Astrocyte (in vitro differentiated cells and primary cell): ENCODE measurements at regions not wholly inside any gene's neighbourhood (a gene's known extent, or its start where the extent isn't known, plus 50 kb on each side); places are given as distances from the start of the nearest gene placed in this dataset.

Experiments
- DNase-seq: peaks from one replicate; pipeline ENCODE4 v3.0.0-alpha.2; 2010; ENCODE audit warnings: low read depth
- FAIRE-seq: peaks from 2 replicates; lab custom pipeline; 2011; peaks lifted over from hg19 to GRCh38; lab: Jason Lieb, UNC
- H2AFZ ChIP-seq: 2 replicates; pipeline ENCODE4 v1.6.0; 2012; ENCODE audit warnings: low read depth, low read length, inconsistent platforms
- H3K27ac ChIP-seq: 2 replicates; pipeline ENCODE4 v1.5.1; 2011; ENCODE audit warnings: low read depth, low read length, inconsistent platforms
- H3K27me3 ChIP-seq: 2 replicates; pipeline ENCODE4 v1.6.0; 2011; ENCODE audit warnings: low read length, inconsistent platforms; ENCODE audit not compliant: insufficient read depth
- H3K36me3 ChIP-seq: 2 replicates; pipeline ENCODE4 v1.5.1; 2011; ENCODE audit warnings: low read length, inconsistent platforms; ENCODE audit not compliant: insufficient read depth
- H3K4me1 ChIP-seq: 2 replicates; pipeline ENCODE4 v1.5.1; 2011; ENCODE audit warnings: low read length, inconsistent platforms; ENCODE audit not compliant: insufficient read depth
- H3K4me2 ChIP-seq: 2 replicates; pipeline ENCODE4 v1.6.0; 2012; ENCODE audit warnings: low read length, inconsistent platforms
- H3K4me3 ChIP-seq: 2 replicates; pipeline ENCODE4 v1.5.1; 2011; ENCODE audit warnings: low read depth, mild to moderate bottlenecking, low read length, inconsistent platforms; ENCODE audit not compliant: insufficient read depth
- H3K79me2 ChIP-seq: 2 replicates; pipeline ENCODE4 v1.6.0; 2012; ENCODE audit warnings: mild to moderate bottlenecking, low read length, inconsistent platforms; ENCODE audit not compliant: insufficient read depth
- H3K9ac ChIP-seq: 2 replicates; pipeline ENCODE4 v1.6.0; 2012; ENCODE audit warnings: mild to moderate bottlenecking, low read length, inconsistent platforms
- H3K9me3 ChIP-seq: 2 replicates; pipeline ENCODE4 v1.5.1; 2012; ENCODE audit warnings: low read depth, mild to moderate bottlenecking, low read length, inconsistent platforms; ENCODE audit not compliant: insufficient read depth
- H4K20me1 ChIP-seq: 2 replicates; pipeline ENCODE4 v1.6.0; 2012; ENCODE audit warnings: low read length, inconsistent platforms; ENCODE audit not compliant: insufficient read depth
- H3K27ac Mint-ChIP-seq: one replicate; pipeline ENCODE4 v1.8.0; 2021; ENCODE audit warnings: mild to moderate bottlenecking, mixed read lengths; ENCODE audit not compliant: unreplicated experiment
- H3K27me3 Mint-ChIP-seq: one replicate; pipeline ENCODE4 v1.8.0; 2021; ENCODE audit warnings: low read depth, mixed read lengths; ENCODE audit not compliant: unreplicated experiment
- H3K36me3 Mint-ChIP-seq: one replicate; pipeline ENCODE4 v1.8.0; 2021; ENCODE audit warnings: low read depth, mixed read lengths; ENCODE audit not compliant: unreplicated experiment
- H3K4me1 Mint-ChIP-seq: one replicate; pipeline ENCODE4 v1.8.0; 2021; ENCODE audit warnings: low read depth, mixed read lengths; ENCODE audit not compliant: unreplicated experiment
- H3K4me3 Mint-ChIP-seq: one replicate; pipeline ENCODE4 v1.8.0; 2021; ENCODE audit warnings: mild to moderate bottlenecking, moderate library complexity, mixed read lengths; ENCODE audit not compliant: unreplicated experiment
- H3K9me3 Mint-ChIP-seq: one replicate; pipeline ENCODE4 v1.8.0; 2021; ENCODE audit warnings: mild to moderate bottlenecking, mixed read lengths; ENCODE audit not compliant: unreplicated experiment
- CTCF ChIP-seq: IDR thresholded peaks from 2 replicates; pipeline ENCODE4 v1.5.1; 2011; ENCODE audit warnings: low read depth, mild to moderate bottlenecking, inconsistent platforms, low read length, moderate library complexity; ENCODE audit not compliant: insufficient read depth
- EZH2 ChIP-seq: IDR thresholded peaks from 2 replicates; pipeline ENCODE4 v1.6.1; 2012; ENCODE audit warnings: mild to moderate bottlenecking, low read length, inconsistent platforms; ENCODE audit not compliant: insufficient read depth

DNA sequence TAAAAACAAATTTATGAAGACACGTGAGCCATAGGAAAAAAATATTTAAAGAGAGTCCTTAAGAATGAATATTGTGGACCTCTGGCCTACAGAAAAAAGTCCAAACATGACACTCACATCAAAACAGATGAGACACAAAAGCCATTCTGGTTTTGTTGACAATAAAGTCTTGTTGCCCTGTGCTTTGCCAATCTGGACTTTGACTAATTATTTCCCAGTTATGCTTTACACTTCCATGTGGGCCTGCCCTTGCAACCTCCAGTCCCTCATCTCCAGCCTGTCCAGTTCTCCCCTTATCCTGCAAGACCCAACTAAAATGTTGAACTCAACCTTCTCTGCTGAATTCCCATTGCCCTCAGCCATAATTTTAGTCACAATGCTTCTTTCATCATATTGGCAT, 184.5 kb upstream of the SERP2 start:
- Histone ChIP-seq H3K4me3 (no peak overlapping the region), H3K36me3 (no peaks in the 10 kb centered on the region), H4K20me1 (no peaks in the 10 kb centered on the region), H2AFZ (no peak overlapping the region), H3K9me3 (no peaks in the 10 kb centered on the region), H3K27me3 (no peaks in the 10 kb centered on the region), H3K4me2 (no peak overlapping the region), H3K79me2 (no peaks in the 10 kb centered on the region), H3K27ac (no peak overlapping the region), H3K9ac (no peak overlapping the region), H3K4me1 (peaks cover 9% of the 10 kb centered on the region)
- Mint-ChIP-seq H3K4me1 (peaks cover 13% of the 10 kb centered on the region), H3K4me3 (no peak overlapping the region), H3K27ac (no peak overlapping the region), H3K9me3 (peaks cover 9% of the 10 kb centered on the region), H3K36me3 (no peaks in the 10 kb centered on the region), H3K27me3 (no peaks in the 10 kb centered on the region)
- no peak for FAIRE-seq
- no peak for TF ChIP-seq CTCF
- no peak for TF ChIP-seq EZH2
- no peak for DNase-seq

DNA sequence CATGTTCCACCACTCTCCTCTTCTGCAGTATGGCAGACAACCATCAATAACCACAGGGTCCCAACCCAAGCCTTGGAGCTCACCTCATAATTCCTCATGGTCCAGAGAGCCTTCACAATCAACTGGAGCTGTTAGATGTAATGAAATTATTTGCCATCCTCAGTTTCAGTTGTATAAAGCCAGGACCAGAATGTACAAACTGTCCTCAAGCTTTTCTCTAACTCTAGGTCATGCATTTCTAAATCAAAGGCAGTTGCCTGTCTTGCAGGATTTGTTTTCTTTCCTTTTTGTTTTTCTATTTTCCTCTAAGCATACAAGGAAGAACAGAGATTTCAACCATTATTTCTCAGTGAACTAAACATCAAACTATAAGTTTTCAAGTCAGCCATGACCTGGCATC, 182.5 kb upstream of the SERP2 start:
- no peak overlapping the region for H3K4me3 Mint-ChIP-seq
- Histone ChIP-seq H3K36me3 (no peaks in the 10 kb centered on the region), H3K9ac (no peak overlapping the region), H3K79me2 (no peaks in the 10 kb centered on the region), H3K27ac (no peak overlapping the region), H4K20me1 (no peaks in the 10 kb centered on the region), H2AFZ (peak overlapping the region; percentile 55), H3K4me1 (peaks cover 9% of the 10 kb centered on the region), H3K9me3 (no peaks in the 10 kb centered on the region), H3K27me3 (no peaks in the 10 kb centered on the region), H3K4me3 (no peak overlapping the region), H3K4me2 (peak overlapping the region; percentile 27)
- no peak for TF ChIP-seq CTCF
- no peak for TF ChIP-seq EZH2
- H3K27ac Mint-ChIP-seq: no peak overlapping the region
- peaks cover 13% of the 10 kb centered on the region for H3K4me1 Mint-ChIP-seq
- DNase-seq (no peak), FAIRE-seq (no peak)
- H3K36me3 Mint-ChIP-seq: no peaks in the 10 kb centered on the region
- H3K9me3 Mint-ChIP-seq: peaks cover under 1% of the 10 kb centered on the region
- H3K27me3 Mint-ChIP-seq: peaks cover 2% of the 10 kb centered on the region

DNA sequence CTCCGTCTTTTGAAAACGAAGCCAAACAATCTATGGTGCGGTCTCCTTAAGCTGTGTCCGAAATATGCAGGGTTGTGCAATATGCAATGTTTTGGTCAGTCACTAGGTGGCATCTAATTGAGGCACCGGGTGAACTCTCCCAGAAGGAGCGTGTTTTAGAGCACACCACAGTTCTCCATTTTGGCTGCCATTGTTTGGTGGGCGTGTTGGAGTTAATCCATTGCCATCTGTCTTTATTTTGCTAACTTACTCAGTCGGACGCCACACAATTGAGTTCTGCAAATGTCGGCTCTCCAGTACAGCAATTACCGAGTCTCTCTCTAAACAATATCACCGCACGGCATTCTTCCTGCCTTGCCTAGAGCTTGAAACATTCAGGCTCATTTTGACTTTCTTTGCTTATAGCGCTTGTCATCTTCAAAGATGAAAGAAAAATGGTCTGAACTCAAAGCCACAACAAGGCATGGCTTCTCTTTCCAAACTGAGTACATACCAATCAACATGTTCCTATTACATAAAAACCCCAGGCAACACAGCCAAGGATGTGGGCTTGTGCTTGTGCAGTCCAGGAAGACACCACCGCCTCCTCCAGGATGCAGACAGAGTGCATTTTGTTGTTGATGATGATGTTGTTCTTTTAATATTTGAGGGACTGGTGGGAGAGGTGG, 182.0 kb upstream of the SERP2 start:
- H3K27me3 ChIP-seq: no peaks in the 10 kb centered on the region
- Mint-ChIP-seq H3K27me3 (peaks cover 4% of the 10 kb centered on the region), H3K4me3 (no peak overlapping the region), H3K9me3 (no peaks in the 10 kb centered on the region), H3K27ac (no peak overlapping the region), H3K4me1 (peaks cover 13% of the 10 kb centered on the region), H3K36me3 (no peaks in the 10 kb centered on the region)
- H3K9me3 ChIP-seq: no peaks in the 10 kb centered on the region
- H4K20me1 ChIP-seq: no peaks in the 10 kb centered on the region
- FAIRE-seq (peak; percentile 86), DNase-seq (peak; percentile 61)
- no peak overlapping the region for H3K4me3 ChIP-seq
- peak overlapping the region; percentile 55 for H2AFZ ChIP-seq
- TF ChIP-seq CTCF: peak; percentile 61
- TF ChIP-seq EZH2: no peak
- peaks cover 9% of the 10 kb centered on the region for H3K4me1 ChIP-seq
- H3K9ac ChIP-seq: no peak overlapping the region
- H3K79me2 ChIP-seq: no peaks in the 10 kb centered on the region
- no peak overlapping the region for H3K27ac ChIP-seq
- no peaks in the 10 kb centered on the region for H3K36me3 ChIP-seq
- peak overlapping the region; percentile 27 for H3K4me2 ChIP-seq
